ENCODE measurements at regions not wholly inside any gene's neighbourhood (a gene's known extent, or its start where the extent isn't known, plus 50 kb on each side); places are given as distances from the start of the nearest gene placed in this dataset.

- POLR2A ChIA-PET = no interaction called here
- no peak overlapping the region for H3K27ac ChIP-seq (ENCODE audit: extremely low read depth, low read depth, low read length)
- H3K4me3 ChIP-seq (ENCODE audit: low read depth, low read length) = no peak overlapping the region
- H3K36me3 ChIP-seq (ENCODE audit: control insufficient read depth in 2 of 2, insufficient read depth in 1 of 2, low read length in 2 of 2) = no peaks in the 10 kb centered on the region
- no peaks in the 10 kb centered on the region for H3K9me3 ChIP-seq (ENCODE audit: control insufficient read depth, insufficient read depth, low read depth, low read length)
- no peaks in the 10 kb centered on the region for H3K4me1 ChIP-seq (ENCODE audit: control insufficient read depth, insufficient read depth, low read length)
- TF ChIP-seq SCRT2 (tag by site-specific recombination; IDR thresholded peaks at IDR 0.05) (no peak), ZBTB21 (tag by site-specific recombination; IDR thresholded peaks at IDR 0.05) (no peak), ZBTB7A (tag by site-specific recombination; IDR thresholded peaks at IDR 0.05; ENCODE audit: low read depth) (no peak), ZNF302 (tag by site-specific recombination; IDR thresholded peaks at IDR 0.05; ENCODE audit: low read depth) (no peak), ZNF645 (tag by site-specific recombination; IDR thresholded peaks at IDR 0.05) (no peak), KLF16 (tag by site-specific recombination; IDR thresholded peaks at IDR 0.05) (no peak), ZNF571 (tag by site-specific recombination; IDR thresholded peaks at IDR 0.05) (no peak), ZNF23 (tag by site-specific recombination; IDR thresholded peaks at IDR 0.05; ENCODE audit: borderline replicate concordance) (no peak), ZNF18 (tag by site-specific recombination; IDR thresholded peaks at IDR 0.05) (no peak), ZNF362 (tag by site-specific recombination; IDR thresholded peaks at IDR 0.05) (no peak), ZNF354C (tag by site-specific recombination; IDR thresholded peaks at IDR 0.05; ENCODE audit: borderline replicate concordance, low read depth) (no peak), ZNF169 (tag by site-specific recombination; IDR thresholded peaks at IDR 0.05) (no peak), ZNF654 (tag by site-specific recombination; IDR thresholded peaks at IDR 0.05; ENCODE audit: low read depth) (no peak), ZNF776 (tag by site-specific recombination; IDR thresholded peaks at IDR 0.05; ENCODE audit: borderline replicate concordance) (no peak), ZNF202 (tag by site-specific recombination; IDR thresholded peaks at IDR 0.05; ENCODE audit: borderline replicate concordance) (no peak), FEZF1 (tag by site-specific recombination; IDR thresholded peaks at IDR 0.05) (no peak), ZNF521 (tag by site-specific recombination; IDR thresholded peaks at IDR 0.05) (no peak)
- CTCF ChIA-PET = no interaction called here
These were observed 193.5 kb upstream of the KIF2B start for GRCh38 chr17:53629188-53629587.

- TF ChIP-seq ZNF132 (tag by site-specific recombination; IDR thresholded peaks at IDR 0.05; ENCODE audit: borderline replicate concordance) (no peak), PRDM1 (tag by site-specific recombination; IDR thresholded peaks at IDR 0.05) (no peak), MYNN (tag by site-specific recombination; IDR thresholded peaks at IDR 0.05; ENCODE audit: borderline replicate concordance) (no peak), ZNF302 (tag by site-specific recombination; IDR thresholded peaks at IDR 0.05; ENCODE audit: low read depth) (no peak), ZIC2 (tag by site-specific recombination; IDR thresholded peaks at IDR 0.05) (no peak), SP3 (tag by site-specific recombination; IDR thresholded peaks at IDR 0.05) (no peak), ZNF837 (tag by site-specific recombination; IDR thresholded peaks at IDR 0.05) (no peak), CTCF (tag by site-specific recombination; IDR thresholded peaks at IDR 0.05) (no peak), ZNF560 (tag by site-specific recombination; IDR thresholded peaks at IDR 0.05; ENCODE audit: borderline replicate concordance) (no peak)
- Histone ChIP-seq H3K4me1 (ENCODE audit: control insufficient read depth, insufficient read depth, low read length) (no peaks in the 10 kb centered on the region), H3K9me3 (ENCODE audit: control insufficient read depth, insufficient read depth, low read depth, low read length) (no peaks in the 10 kb centered on the region), H3K36me3 (ENCODE audit: control insufficient read depth in 2 of 2, insufficient read depth in 1 of 2, low read length in 2 of 2) (no peaks in the 10 kb centered on the region), H3K27ac (ENCODE audit: extremely low read depth, low read depth, low read length) (no peak overlapping the region), H3K4me3 (ENCODE audit: low read depth, low read length) (no peak overlapping the region)
- ChIA-PET POLR2A (no interaction called here), CTCF (no interaction called here)
These were observed 194.7 kb upstream of the KIF2B start for GRCh38 chr17:53628011-53628410.
